HCT116 (cell line): ENCODE measurements at regions not wholly inside any gene's neighbourhood (a gene's known extent, or its start where the extent isn't known, plus 50 kb on each side); places are given as distances from the start of the nearest gene placed in this dataset.

Experiments
- ATAC-seq: fragments of 200-7000 bp; cut with Tn5 transposase; 2 replicates; pipeline ENCODE4 v1.9.1; 2020; ENCODE audit warnings: mild to moderate bottlenecking, moderate library complexity
- BruUV-seq: library from RNA; stranded (reverse); fragments of 400-500 nt; replicated peaks from 2 replicates; lab custom pipeline; 2021; lab: Mats Ljungman, UMichigan
- CTCF ChIA-PET: fragments of 300-600 bp; sonication (Branson Sonifier 250); formaldehyde crosslinking; loops from one replicate; lab custom pipeline; 2021; ENCODE audit warnings: antibody characterized with exemption; lab: Charles Lee
- POLR2A ChIA-PET: fragments of 300-600, 350-600 bp; sonication (Branson Sonifier 250); formaldehyde crosslinking; loops from one replicate; lab custom pipeline; 2021; ENCODE audit warnings: antibody characterized with exemption; lab: Charles Lee
- RAD21 ChIA-PET, 2 experiments: fragments of 300-600 bp; sonication (Branson Sonifier 250); formaldehyde crosslinking; loops; one replicate each; lab custom pipeline; 2023; ENCODE audit warnings: low total read pairs in 2 of 2; ENCODE audit not compliant: uncharacterized antibody in 2 of 2, unreplicated experiment in 2 of 2, low non-redundant PET in 1 of 2; lab: Charles Lee
- DNase-seq: peaks from one replicate; pipeline ENCODE4 v3.0.0-alpha.2; 2010; ENCODE audit warnings: low read depth, low spot score
- H2AFZ ChIP-seq: fragments of 200-600 bp; shearing (Covaris generic), sonication (generic); 2 replicates; pipeline ENCODE4 v1.6.1; 2017; ENCODE audit warnings: low read depth, mixed run types, mixed read lengths, antibody characterized with exemption, low read length; ENCODE audit not compliant: poor library complexity, severe bottlenecking
- H3K27ac ChIP-seq: 2 replicates; pipeline ENCODE4 v1.5.1; 2012; ENCODE audit warnings: low read depth, low read length
- H3K27me3 ChIP-seq: fragments of 200-600 bp; sonication (generic); 2 replicates; pipeline ENCODE4 v1.6.1; 2016; ENCODE audit warnings: mixed run types, low read length, mixed read lengths; ENCODE audit not compliant: insufficient read depth
- H3K36me3 ChIP-seq, 2 experiments: fragments of 200-500 bp in 1 of 2; fragments of 200-600 bp in 1 of 2; sonication (Bioruptor generic) in 1 of 2; sonication (generic) in 1 of 2; 2 replicates each; pipeline versions ENCODE4 v1.5.1 to v1.6.1; 2014 to 2016; ENCODE audit warnings: low read length in 2 of 2, inconsistent platforms in 1 of 2, mixed read lengths in 1 of 2, mixed run types in 1 of 2; ENCODE audit not compliant: insufficient read depth in 2 of 2, control insufficient read depth in 1 of 2
- H3K4me1 ChIP-seq, 2 experiments: fragments of 200-600 bp in 1 of 2; sonication (generic) in 1 of 2; 2 replicates each; pipeline versions ENCODE4 v1.5.1 to v1.6.1; 2012 to 2017; ENCODE audit warnings: low read length in 2 of 2, inconsistent platforms in 1 of 2, mild to moderate bottlenecking in 1 of 2, mixed read lengths in 1 of 2, mixed run types in 1 of 2, moderate library complexity in 1 of 2; ENCODE audit not compliant: insufficient read depth in 2 of 2, control insufficient read depth in 1 of 2
- H3K4me2 ChIP-seq: fragments of 200-600 bp; sonication (generic); 2 replicates; pipeline ENCODE4 v1.6.1; 2017; ENCODE audit warnings: mixed run types, low read length, mixed read lengths
- H3K4me3 ChIP-seq, 2 experiments: fragments of 200-600 bp in 1 of 2; sonication (generic) in 1 of 2; replicated peaks in 1 of 2; 2 replicates each; pipeline ENCODE4 v1.5.1; 2011 to 2016; ENCODE audit warnings: low read length in 2 of 2, control low read depth in 1 of 2, low read depth in 1 of 2, mild to moderate bottlenecking in 1 of 2, mixed read lengths in 1 of 2, mixed run types in 1 of 2
- H3K79me2 ChIP-seq: fragments of 200-600 bp; sonication (generic); 2 replicates; pipeline ENCODE4 v1.6.1; 2017; ENCODE audit warnings: mild to moderate bottlenecking, mixed run types, low read length, moderate library complexity, mixed read lengths; ENCODE audit not compliant: insufficient read depth
- H3K9ac ChIP-seq: fragments of 200-600 bp; sonication (generic); 2 replicates; pipeline ENCODE4 v1.6.1; 2016; ENCODE audit warnings: low read length, mixed read lengths
- H3K9me2 ChIP-seq: fragments of 200-600 bp; sonication (generic), shearing (Covaris generic); 2 replicates; pipeline ENCODE4 v1.6.1; 2017; ENCODE audit warnings: mixed run types, mild to moderate bottlenecking, moderate library complexity; ENCODE audit not compliant: insufficient read depth
- H3K9me3 ChIP-seq, 2 experiments: fragments of 200-500 bp in 1 of 2; fragments of 200-600 bp in 1 of 2; sonication (Bioruptor generic) in 1 of 2; sonication (generic) in 1 of 2; 2 replicates each; pipeline ENCODE4 v1.6.1; 2014 to 2017; ENCODE audit warnings: low read length in 2 of 2, mixed read lengths in 2 of 2, inconsistent platforms in 1 of 2, low read depth in 1 of 2, mild to moderate bottlenecking in 1 of 2, mixed run types in 1 of 2, moderate library complexity in 1 of 2; ENCODE audit not compliant: control insufficient read depth in 1 of 2, insufficient read depth in 1 of 2
- H4K20me1 ChIP-seq: fragments of 200-600 bp; sonication (generic), shearing (Covaris generic); 2 replicates; pipeline ENCODE4 v1.6.1; 2017; ENCODE audit warnings: mixed run types, mild to moderate bottlenecking, moderate library complexity; ENCODE audit not compliant: insufficient read depth
- EZH2phosphoT487 ChIP-seq: fragments of 200-600 bp; IDR thresholded peaks from 2 replicates; pipeline ENCODE4 v1.6.1; 2018; ENCODE audit warnings: antibody characterized with exemption, borderline replicate concordance
- POLR2A ChIP-seq: IDR thresholded peaks from 2 replicates; pipeline ENCODE4 v1.7.0; 2011; ENCODE audit warnings: borderline replicate concordance; ENCODE audit not compliant: insufficient read depth, insufficient read length; ENCODE audit errors: extremely low read depth
- SP1 ChIP-seq: IDR thresholded peaks from 2 replicates; pipeline ENCODE4 v1.6.1; 2012; ENCODE audit warnings: low read depth
- YY1 ChIP-seq: IDR thresholded peaks from 2 replicates; pipeline ENCODE4 v1.6.1; 2011; ENCODE audit warnings: low read length, low read depth, moderate library complexity, mild to moderate bottlenecking; ENCODE audit not compliant: insufficient replicate concordance; ENCODE audit errors: extremely low read depth
- ZNF274 ChIP-seq: fragments of 200-500 bp; sonication (Bioruptor generic); IDR thresholded peaks from 2 replicates; pipeline ENCODE4 v1.6.1; 2014; ENCODE audit warnings: mild to moderate bottlenecking, low read depth, low read length, inconsistent platforms
- intact Hi-C: fragments of 100-400 bp; cut with micrococcal nuclease; formaldehyde crosslinking; loops from 2 replicates; pipeline ENCODE4 v1.10.0; 2022
- TF ChIP-seq, protein P1 (sequence below): IDR thresholded peaks from 2 replicates; pipeline ENCODE4 v1.6.1; 2012; ENCODE audit warnings: low read depth

DNA sequence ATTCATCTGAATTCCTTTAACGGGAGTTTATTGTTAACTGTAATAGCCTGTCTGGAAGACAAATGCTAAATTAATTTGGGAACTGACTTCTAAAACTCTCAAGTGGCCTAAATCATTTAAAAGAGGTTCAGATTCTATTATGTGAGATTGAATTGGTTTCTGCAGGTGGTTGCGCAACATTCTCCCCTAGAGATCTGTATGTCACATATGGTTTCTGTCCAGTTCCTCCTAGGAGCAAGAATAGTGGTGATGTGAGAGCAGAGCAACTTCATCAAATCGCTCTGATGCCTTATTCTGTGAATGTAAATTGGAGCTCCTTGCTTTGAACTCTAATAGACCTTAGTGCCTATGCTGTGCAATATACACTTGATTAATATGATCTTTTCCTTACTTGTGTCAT, 144.6 kb upstream of the GPR101 start:
- CTCF ChIA-PET = no interaction called here
- Histone ChIP-seq H3K4me2 (no peak overlapping the region), H2AFZ (no peak overlapping the region), H3K9me2 (no peaks in the 10 kb centered on the region), H3K79me2 (no peaks in the 10 kb centered on the region), H3K27ac (no peak overlapping the region), H4K20me1 (no peaks in the 10 kb centered on the region), H3K27me3 (peaks cover 4% of the 10 kb centered on the region; the same call in 1 of the 2 replicates), H3K36me3 (no peaks in the 10 kb centered on the region), H3K9ac (no peak overlapping the region), H3K9me3 (no peaks in the 10 kb centered on the region), H3K4me3 (no peak overlapping the region), H3K4me1 (no peaks in the 10 kb centered on the region)
- DNase-seq = no peak
- ATAC-seq = no peak
- POLR2A ChIA-PET = no interaction called here
- TF ChIP-seq YY1 = no peak
- TF ChIP-seq SP1 = no peak
- TF ChIP-seq ZNF274 = no peak
- no peak for TF ChIP-seq POLR2A
- TF ChIP-seq, protein P1, sequence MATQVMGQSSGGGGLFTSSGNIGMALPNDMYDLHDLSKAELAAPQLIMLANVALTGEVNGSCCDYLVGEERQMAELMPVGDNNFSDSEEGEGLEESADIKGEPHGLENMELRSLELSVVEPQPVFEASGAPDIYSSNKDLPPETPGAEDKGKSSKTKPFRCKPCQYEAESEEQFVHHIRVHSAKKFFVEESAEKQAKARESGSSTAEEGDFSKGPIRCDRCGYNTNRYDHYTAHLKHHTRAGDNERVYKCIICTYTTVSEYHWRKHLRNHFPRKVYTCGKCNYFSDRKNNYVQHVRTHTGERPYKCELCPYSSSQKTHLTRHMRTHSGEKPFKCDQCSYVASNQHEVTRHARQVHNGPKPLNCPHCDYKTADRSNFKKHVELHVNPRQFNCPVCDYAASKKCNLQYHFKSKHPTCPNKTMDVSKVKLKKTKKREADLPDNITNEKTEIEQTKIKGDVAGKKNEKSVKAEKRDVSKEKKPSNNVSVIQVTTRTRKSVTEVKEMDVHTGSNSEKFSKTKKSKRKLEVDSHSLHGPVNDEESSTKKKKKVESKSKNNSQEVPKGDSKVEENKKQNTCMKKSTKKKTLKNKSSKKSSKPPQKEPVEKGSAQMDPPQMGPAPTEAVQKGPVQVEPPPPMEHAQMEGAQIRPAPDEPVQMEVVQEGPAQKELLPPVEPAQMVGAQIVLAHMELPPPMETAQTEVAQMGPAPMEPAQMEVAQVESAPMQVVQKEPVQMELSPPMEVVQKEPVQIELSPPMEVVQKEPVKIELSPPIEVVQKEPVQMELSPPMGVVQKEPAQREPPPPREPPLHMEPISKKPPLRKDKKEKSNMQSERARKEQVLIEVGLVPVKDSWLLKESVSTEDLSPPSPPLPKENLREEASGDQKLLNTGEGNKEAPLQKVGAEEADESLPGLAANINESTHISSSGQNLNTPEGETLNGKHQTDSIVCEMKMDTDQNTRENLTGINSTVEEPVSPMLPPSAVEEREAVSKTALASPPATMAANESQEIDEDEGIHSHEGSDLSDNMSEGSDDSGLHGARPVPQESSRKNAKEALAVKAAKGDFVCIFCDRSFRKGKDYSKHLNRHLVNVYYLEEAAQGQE = no peak
- no peak for TF ChIP-seq EZH2phosphoT487
- RAD21 ChIA-PET = no interaction called here
- intact Hi-C loops = no loop called here
- no TSS peak for BruUV-seq
